ENCODE measurements at regions not wholly inside any gene's neighbourhood (a gene's known extent, or its start where the extent isn't known, plus 50 kb on each side); places are given as distances from the start of the nearest gene placed in this dataset.

DNA sequence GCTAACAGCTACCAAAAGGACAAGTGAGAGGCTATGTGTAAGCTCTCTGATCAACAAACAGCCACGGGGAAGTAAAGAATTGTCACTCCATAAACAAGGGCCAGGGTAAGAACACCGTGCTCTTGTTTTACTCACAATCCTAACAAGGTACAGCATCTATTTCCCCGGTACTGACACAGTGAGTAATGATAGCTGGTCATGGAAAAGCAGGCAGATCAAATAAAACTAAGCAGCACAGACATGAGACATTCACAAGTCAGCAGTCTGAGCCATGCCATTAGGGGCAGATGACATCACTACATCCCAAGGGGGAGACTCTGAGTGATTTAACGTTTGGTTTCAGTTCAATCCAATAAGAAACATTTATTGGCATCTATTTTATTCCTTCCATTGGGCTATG is 54.4 kb downstream of the ARL6IP4 start:
- peak overlapping the region; percentile 37 to 59; a peak in 2 of 6 replicates for H3K27ac ChIP-seq
- POLR2A ChIA-PET = no interaction called here
- FAIRE-seq = peak; percentile 70

DNA sequence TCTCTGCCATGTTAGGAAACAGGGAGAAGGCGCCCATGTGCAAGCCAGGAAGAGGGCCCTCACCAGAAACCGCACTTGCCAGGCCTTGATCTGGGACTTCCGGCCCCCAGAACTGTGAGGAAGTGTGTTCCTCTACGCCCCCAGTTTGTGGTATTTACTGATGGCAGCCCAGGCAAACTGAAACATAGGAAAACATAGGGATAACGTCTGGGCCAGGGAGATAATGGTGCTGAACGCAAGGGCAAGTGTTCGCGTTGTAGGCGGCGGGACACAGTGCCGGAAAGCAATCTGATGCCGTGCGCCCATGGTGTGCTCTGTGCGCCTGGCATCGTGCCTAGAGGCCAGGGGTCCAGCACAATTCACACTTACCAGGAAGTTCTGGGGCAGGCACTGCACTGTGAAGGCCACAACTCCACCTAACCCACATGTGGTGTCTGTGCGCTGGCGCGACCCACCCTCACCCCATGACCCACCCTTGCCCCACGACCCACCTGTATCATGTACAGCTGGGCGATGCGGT is 53.6 kb downstream of the ARL6IP4 start:
- ChIA-PET CTCF (interaction anchor here (1.7 to 6.4 kb wide), 2 partner anchors 11 to 117 kb away, joined by 6 to 47 read pairs; partner anchors contain the start of gene PITPNM2), POLR2A (no interaction called here)
- H3K4me2 ChIP-seq = no peak overlapping the region; the same call in 2 of the 3 replicates
- H3K9me3 ChIP-seq = no peaks in the 10 kb centered on the region
- H3K4me1 ChIP-seq = peaks cover 14% of the 10 kb centered on the region; the same call in 2 of the 3 replicates
- FAIRE-seq (no peak), DNase-seq (ENCODE audit: low read depth in 1 of 2, low spot score in 1 of 2) (no peak), ATAC-seq (no peak)
- WGBS (ENCODE audit: missing lambda C conversion rate) = 92% methylated on average over 21 of the region's 21 CpGs
- H3K4me3 ChIP-seq = no peak overlapping the region
- peak overlapping the region; percentile 37 to 59; a peak in 3 of 6 replicates for H3K27ac ChIP-seq
- TF ChIP-seq, protein P1, sequence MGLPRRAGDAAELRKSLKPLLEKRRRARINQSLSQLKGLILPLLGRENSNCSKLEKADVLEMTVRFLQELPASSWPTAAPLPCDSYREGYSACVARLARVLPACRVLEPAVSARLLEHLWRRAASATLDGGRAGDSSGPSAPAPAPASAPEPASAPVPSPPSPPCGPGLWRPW (IDR thresholded peaks at IDR 0.05) = no peak
- TF ChIP-seq, protein P2, sequence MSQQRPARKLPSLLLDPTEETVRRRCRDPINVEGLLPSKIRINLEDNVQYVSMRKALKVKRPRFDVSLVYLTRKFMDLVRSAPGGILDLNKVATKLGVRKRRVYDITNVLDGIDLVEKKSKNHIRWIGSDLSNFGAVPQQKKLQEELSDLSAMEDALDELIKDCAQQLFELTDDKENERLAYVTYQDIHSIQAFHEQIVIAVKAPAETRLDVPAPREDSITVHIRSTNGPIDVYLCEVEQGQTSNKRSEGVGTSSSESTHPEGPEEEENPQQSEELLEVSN (IDR thresholded peaks at IDR 0.05; ENCODE audit: borderline replicate concordance, low read depth) = no peak
- no peak for TF ChIP-seq ZC3H11A (IDR thresholded peaks at IDR 0.05)
- TF ChIP-seq POLR2AphosphoS2 (conservative IDR thresholded peaks at IDR 0.05; ENCODE audit: low read length) = no peak
- no peak for TF ChIP-seq HOXA7 (CRISPR knock-in tag; IDR thresholded peaks at IDR 0.05)
- no peak for TF ChIP-seq MAFK (IDR thresholded peaks at IDR 0.05; ENCODE audit: partially characterized antibody)
- no peak for TF ChIP-seq CHD2 (IDR thresholded peaks at IDR 0.05; ENCODE audit: low read length, partially characterized antibody)
- TF ChIP-seq ZFP36 (IDR thresholded peaks at IDR 0.05; ENCODE audit: borderline replicate concordance, partially characterized antibody) = no peak
- TF ChIP-seq RARB (CRISPR knock-in tag; IDR thresholded peaks at IDR 0.05) = no peak
- no peak for TF ChIP-seq EP300 (IDR thresholded peaks at IDR 0.05)
- no peak for TF ChIP-seq NR3C1 (IDR thresholded peaks at IDR 0.05)
- TF ChIP-seq FOXS1 (CRISPR knock-in tag; IDR thresholded peaks at IDR 0.05) = no peak
- TF ChIP-seq RAD21 (conservative IDR thresholded peaks at IDR 0.05 in 1 of 2, IDR thresholded peaks at IDR 0.05 in 1 of 2) = no peak
- no peak for TF ChIP-seq CEBPB (IDR thresholded peaks at IDR 0.05)
- TF ChIP-seq KDM1A (IDR thresholded peaks at IDR 0.05; ENCODE audit: low read depth) = no peak
- TF ChIP-seq HOXB5 (CRISPR knock-in tag; IDR thresholded peaks at IDR 0.05) = no peak
- TF ChIP-seq PHF8 (IDR thresholded peaks at IDR 0.05; ENCODE audit: borderline replicate concordance, low read depth) = no peak
- no peak for TF ChIP-seq BHLHE40 (IDR thresholded peaks at IDR 0.05; ENCODE audit: low read depth, low read length)
- TF ChIP-seq FOSB (CRISPR knock-in tag; IDR thresholded peaks at IDR 0.05) = no peak
- no peak for TF ChIP-seq SREBF2 (IDR thresholded peaks at IDR 0.05)

More for the DNA sequence above, 54.4 kb downstream of the ARL6IP4 start:
- Histone ChIP-seq H3K4me1 (peaks cover 14% of the 10 kb centered on the region; the same call in 2 of the 3 replicates), H3K9me3 (no peaks in the 10 kb centered on the region), H3K4me3 (no peak overlapping the region), H3K4me2 (peak overlapping the region; percentile 11)
- CTCF ChIA-PET = interaction anchor here (1.4 to 6.4 kb wide), 3 partner anchors 10 to 116 kb away, joined by 3 to 47 read pairs (median 6); partner anchors contain the start of gene PITPNM2
- TF ChIP-seq NFE2L2 (conservative IDR thresholded peaks at IDR 0.05; ENCODE audit: low read length) (no peak), FOSL2 (IDR thresholded peaks at IDR 0.05) (no peak), FOSL2 (CRISPR knock-in tag; IDR thresholded peaks at IDR 0.05) (peak; percentile 13; the same call in 1 of the 2 replicates)
- WGBS (ENCODE audit: missing lambda C conversion rate) = 6% methylated on average over 4 of the region's 4 CpGs
- peak; percentile 48 to 63 for DNase-seq (ENCODE audit: low read depth in 1 of 2, low spot score in 1 of 2)
- ATAC-seq = peak; percentile 79

DNA sequence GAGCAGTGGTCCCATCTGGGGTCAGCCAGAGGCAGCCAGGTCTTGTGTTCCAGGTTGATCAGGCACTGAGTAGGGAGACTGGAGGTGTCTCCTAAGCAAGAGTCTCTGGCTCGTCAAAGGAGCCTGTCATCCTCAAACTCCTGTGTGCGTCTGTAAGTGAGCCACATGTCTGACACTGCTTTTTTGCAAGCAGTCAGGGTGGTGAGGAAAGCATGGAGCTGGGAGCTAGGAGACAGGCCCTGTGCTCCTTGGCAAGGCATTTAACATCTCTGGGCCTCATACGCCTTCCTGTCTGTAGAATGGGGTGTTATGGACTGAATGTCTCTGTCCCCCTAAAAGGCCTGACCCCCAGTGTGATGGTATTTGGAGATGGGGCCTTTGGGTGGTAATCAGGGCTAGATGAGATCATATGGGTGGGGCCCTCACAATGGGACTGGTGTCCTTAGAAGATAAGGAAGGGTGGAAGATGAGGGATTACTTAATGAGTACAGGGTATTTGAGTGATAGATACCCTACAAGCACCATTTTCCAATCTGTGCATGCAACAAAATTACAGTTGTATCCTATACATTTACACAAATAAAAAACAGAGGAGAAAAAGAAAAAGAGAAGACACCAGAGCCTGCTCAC is 53.0 kb downstream of the ARL6IP4 start:
- no peak overlapping the region; a peak in 2 of 6 replicates for H3K27ac ChIP-seq
- ChIA-PET CTCF (interaction anchor here (6.4 kb wide), 1 partner anchor 11 kb away, joined by 47 read pairs; no protein-coding TSS in a partner anchor), POLR2A (no interaction called here)
- no peak for FAIRE-seq
- TF ChIP-seq FOXS1 (CRISPR knock-in tag; IDR thresholded peaks at IDR 0.05) = no peak
- TF ChIP-seq MAZ (IDR thresholded peaks at IDR 0.05; ENCODE audit: borderline replicate concordance, low read depth, low read length) = no peak
- TF ChIP-seq CHD2 (IDR thresholded peaks at IDR 0.05; ENCODE audit: low read length, partially characterized antibody) = no peak
- TF ChIP-seq NR3C1 (IDR thresholded peaks at IDR 0.05) = no peak
- TF ChIP-seq JUNB (IDR thresholded peaks at IDR 0.05) = no peak
- no peak for TF ChIP-seq KDM1A (IDR thresholded peaks at IDR 0.05; ENCODE audit: low read depth)
- TF ChIP-seq FOSL2 (IDR thresholded peaks at IDR 0.05) = no peak
- no peak for TF ChIP-seq FOSL2 (CRISPR knock-in tag; IDR thresholded peaks at IDR 0.05)
- peaks cover 14% of the 10 kb centered on the region; the same call in 2 of the 3 replicates for H3K4me1 ChIP-seq
- no peak overlapping the region for H3K4me2 ChIP-seq
- no peak for ATAC-seq
- 95% methylated on average over 3 of the region's 3 CpGs for WGBS (ENCODE audit: missing lambda C conversion rate)
- H3K9me3 ChIP-seq = no peaks in the 10 kb centered on the region
- DNase-seq (ENCODE audit: low read depth in 1 of 2, low spot score in 1 of 2) = no peak
- H3K4me3 ChIP-seq = no peak overlapping the region

Measured in A549 (cell line).